Pancreas (tissue), 10 donors: ENCODE measurements at regions not wholly inside any gene's neighbourhood (a gene's known extent, or its start where the extent isn't known, plus 50 kb on each side); places are given as distances from the start of the nearest gene placed in this dataset.

Experiments
- ATAC-seq, 4 donors: fragments of 200-7000 bp; cut with Tn5 transposase; one replicate each; pipeline versions ENCODE4 v1.8.0 to v1.9.1; 2020; ENCODE audit warnings: mild to moderate bottlenecking in 4 of 4, moderate library complexity in 4 of 4
- DNase-seq, 6 donors: peaks; one replicate each; pipeline ENCODE4 v3.0.0-alpha.2; 2020
- FAIRE-seq: peaks from 2 replicates; lab custom pipeline; 2012; peaks lifted over from hg19 to GRCh38; lab: Jason Lieb, UNC
- H3K27ac ChIP-seq, 4 donors: fragments of 200-600 bp; sonication (generic); 1 replicate in 3 of 4; 2 replicates in 1 of 4; pipeline versions ENCODE4 v1.5.0 to v1.8.0; 2020
- H3K27me3 ChIP-seq, 4 donors: fragments of 200-600 bp; one replicate each; pipeline ENCODE4 v1.8.0; 2021
- H3K36me3 ChIP-seq, 3 donors: fragments of 200-600 bp; sonication (generic) in 1 of 3; one replicate each; pipeline versions ENCODE4 v1.5.0 to v1.8.0; 2020 to 2021
- H3K4me1 ChIP-seq, 3 donors: fragments of 200-600 bp; one replicate each; pipeline ENCODE4 v1.8.0; 2021
- H3K4me3 ChIP-seq, 4 donors: fragments of 200-600 bp; sonication (generic) in 2 of 4; one replicate each; pipeline versions ENCODE4 v1.5.0 to v1.8.0; 2020 to 2021
- H3K9me3 ChIP-seq, 4 donors: fragments of 200-600 bp; one replicate each; pipeline ENCODE4 v1.8.0; 2021
- WGBS, 2 donors: extraction: QIAGEN DNeasy Blood & Tissue Kit; methylation state at CpG; one replicate each; pipeline ENCODE4 v1.1.7; 2013; 5-methylcytosine and 5-hydroxymethylcytosine counted together
- intact Hi-C, 3 donors: fragments of 100-400 bp; cut with DNase I; formaldehyde crosslinking; loops; one replicate each; pipeline versions ENCODE4 v1.11.1 to v1.14.2; 2022
- TF ChIP-seq, protein P1 (sequence below), 4 donors: fragments of 200-600 bp; sonication (generic) in 3 of 4; IDR thresholded peaks; one replicate each; pipeline versions ENCODE4 v1.5.0 to v1.8.0; 2021; ENCODE audit warnings: antibody characterized with exemption in 4 of 4
- donor health status: healthy with polysubstance abuse.
- donor health status: DM: no; HTN: no; CAD: no; lungs with moderate emphysema.
- donor health status: DM: no; HTN: no; CAD: no.
- donor health status: control.
- donor health status: control.
- donor health status: Bipolar disorder and iron deficiency.
- donor health status: DM: yes; HTN: yes; CAD: no.
- donor health status: DM: no; HTN: no; CAD: no.
- donor health status: DM: no; HTN: no; CAD: no.
- donor health status: DM: yes; HTN: yes; CAD: no.

DNA sequence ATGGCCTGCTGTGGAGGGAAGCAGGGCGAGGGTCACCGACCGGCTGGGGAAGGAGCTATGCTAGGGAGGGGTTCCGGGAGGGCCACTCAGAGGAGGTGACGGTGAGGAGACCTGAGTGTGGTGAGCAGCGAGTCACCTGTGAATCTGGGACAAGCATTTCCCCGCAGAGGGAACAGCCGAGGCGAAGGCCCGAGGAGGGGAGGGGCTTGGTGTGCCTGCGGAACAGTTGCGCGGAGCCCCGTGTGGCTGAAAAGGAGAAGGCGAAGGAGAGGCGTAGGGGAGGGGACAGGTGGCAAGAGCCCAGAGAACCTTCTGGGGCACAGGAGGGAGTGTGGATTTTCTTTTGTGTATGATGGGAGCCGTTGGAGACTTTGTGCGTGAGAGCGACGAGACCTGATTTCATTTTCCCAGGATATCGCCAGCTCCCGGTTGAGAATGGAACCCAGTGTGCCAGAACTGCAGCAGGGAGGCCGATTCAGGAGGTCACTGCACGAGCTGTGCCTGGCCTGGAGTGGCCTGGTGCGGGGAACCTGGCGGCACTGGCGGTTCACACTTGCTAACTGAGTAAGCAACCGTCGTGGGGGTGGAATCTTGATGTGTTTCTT lies 117.7 kb upstream of the ZNF507 start:
- intact Hi-C loops: loop anchor here in 2 of 3 donors (10.0 kb wide), 2 partner anchors 1443 to 1543 kb away; no protein-coding TSS in a partner anchor

DNA sequence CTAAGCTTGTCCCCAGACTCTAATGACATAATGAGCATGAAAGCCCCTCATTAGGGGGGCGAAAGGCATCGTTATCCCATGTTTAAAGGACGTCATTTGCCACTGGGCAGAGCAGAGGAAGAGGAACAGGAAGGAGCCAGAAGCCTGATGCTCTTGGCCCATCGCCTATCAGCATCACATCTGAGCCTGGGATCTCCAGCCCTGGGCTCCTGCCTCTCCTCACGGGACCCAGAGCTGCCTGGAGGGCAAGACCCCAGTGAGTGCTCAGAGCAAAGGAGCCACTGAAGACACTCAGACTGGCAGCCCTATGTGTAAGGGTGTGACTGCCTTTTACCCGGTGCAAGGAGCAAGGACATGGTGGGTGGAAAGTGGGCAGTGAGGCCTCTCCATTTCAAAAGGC lies 115.0 kb upstream of the ZNF507 start:
- WGBS, 2 donors: 32 to 48% methylated on average over 6 of the region's 6 CpGs
- H3K4me3 ChIP-seq: no peak overlapping the region
- FAIRE-seq (no peak), ATAC-seq (no peak), DNase-seq (no peak)
- H3K4me1 ChIP-seq: no peaks in the 10 kb centered on the region
- intact Hi-C loops: loop anchor here in 1 of 3 donors (10.0 kb wide), 1 partner anchor 1446 kb away; no protein-coding TSS in a partner anchor
- H3K36me3 ChIP-seq: no peaks in the 10 kb centered on the region
- H3K27ac ChIP-seq: no peak overlapping the region
- no peaks in the 10 kb centered on the region for H3K9me3 ChIP-seq
- H3K27me3 ChIP-seq: peaks cover 0 to 17% (median 2%) of the 10 kb centered on the region in 4 donors
- TF ChIP-seq, protein P1, sequence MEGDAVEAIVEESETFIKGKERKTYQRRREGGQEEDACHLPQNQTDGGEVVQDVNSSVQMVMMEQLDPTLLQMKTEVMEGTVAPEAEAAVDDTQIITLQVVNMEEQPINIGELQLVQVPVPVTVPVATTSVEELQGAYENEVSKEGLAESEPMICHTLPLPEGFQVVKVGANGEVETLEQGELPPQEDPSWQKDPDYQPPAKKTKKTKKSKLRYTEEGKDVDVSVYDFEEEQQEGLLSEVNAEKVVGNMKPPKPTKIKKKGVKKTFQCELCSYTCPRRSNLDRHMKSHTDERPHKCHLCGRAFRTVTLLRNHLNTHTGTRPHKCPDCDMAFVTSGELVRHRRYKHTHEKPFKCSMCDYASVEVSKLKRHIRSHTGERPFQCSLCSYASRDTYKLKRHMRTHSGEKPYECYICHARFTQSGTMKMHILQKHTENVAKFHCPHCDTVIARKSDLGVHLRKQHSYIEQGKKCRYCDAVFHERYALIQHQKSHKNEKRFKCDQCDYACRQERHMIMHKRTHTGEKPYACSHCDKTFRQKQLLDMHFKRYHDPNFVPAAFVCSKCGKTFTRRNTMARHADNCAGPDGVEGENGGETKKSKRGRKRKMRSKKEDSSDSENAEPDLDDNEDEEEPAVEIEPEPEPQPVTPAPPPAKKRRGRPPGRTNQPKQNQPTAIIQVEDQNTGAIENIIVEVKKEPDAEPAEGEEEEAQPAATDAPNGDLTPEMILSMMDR (IDR thresholded peaks at IDR 0.05): no peak

More for the DNA sequence above, 117.7 kb upstream of the ZNF507 start:
- FAIRE-seq (no peak), ATAC-seq (no peak), DNase-seq (no peak)
- Histone ChIP-seq H3K9me3 (no peaks in the 10 kb centered on the region), H3K27me3 (peaks cover 0 to 21% (median 8%) of the 10 kb centered on the region in 4 donors), H3K4me3 (no peak overlapping the region), H3K27ac (no peak overlapping the region), H3K4me1 (no peaks in the 10 kb centered on the region), H3K36me3 (no peaks in the 10 kb centered on the region)
- WGBS, 2 donors: 67 to 81% methylated on average over 29 of the region's 29 CpGs
- TF ChIP-seq, protein P1 (IDR thresholded peaks at IDR 0.05): no peak

DNA sequence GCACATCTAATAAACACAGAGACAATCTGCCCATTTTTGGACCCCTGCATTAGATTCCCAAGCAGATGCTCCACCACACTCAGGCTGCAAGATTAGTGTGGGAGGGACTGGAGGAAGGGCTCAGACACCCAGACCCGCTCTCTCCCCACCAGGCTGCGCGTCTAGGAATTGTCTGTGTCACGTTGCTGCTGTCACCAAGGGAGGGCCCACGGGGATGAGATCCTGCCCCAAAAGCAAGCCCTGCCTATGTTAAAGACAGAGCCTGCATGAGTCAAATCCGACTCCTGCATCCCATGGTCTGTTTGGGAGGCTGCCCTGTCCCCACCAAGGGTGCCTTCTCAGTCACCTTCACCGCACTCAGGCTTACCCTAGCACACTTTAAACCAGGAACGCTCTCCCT lies 114.4 kb upstream of the ZNF507 start:
- ATAC-seq (no peak), DNase-seq (no peak), FAIRE-seq (no peak)
- no peaks in the 10 kb centered on the region for H3K9me3 ChIP-seq
- H3K27me3 ChIP-seq: peaks cover 0 to 12% (median 0%) of the 10 kb centered on the region in 4 donors
- 55 to 65% methylated on average over 8 of the region's 8 CpGs for WGBS, 2 donors
- no peaks in the 10 kb centered on the region for H3K4me1 ChIP-seq
- no peak overlapping the region for H3K4me3 ChIP-seq
- no peak overlapping the region for H3K27ac ChIP-seq
- no peaks in the 10 kb centered on the region for H3K36me3 ChIP-seq
- TF ChIP-seq, protein P1 (IDR thresholded peaks at IDR 0.05): no peak
- intact Hi-C loops: loop anchor here in 1 of 3 donors (10.0 kb wide), 1 partner anchor 1446 kb away; no protein-coding TSS in a partner anchor

DNA sequence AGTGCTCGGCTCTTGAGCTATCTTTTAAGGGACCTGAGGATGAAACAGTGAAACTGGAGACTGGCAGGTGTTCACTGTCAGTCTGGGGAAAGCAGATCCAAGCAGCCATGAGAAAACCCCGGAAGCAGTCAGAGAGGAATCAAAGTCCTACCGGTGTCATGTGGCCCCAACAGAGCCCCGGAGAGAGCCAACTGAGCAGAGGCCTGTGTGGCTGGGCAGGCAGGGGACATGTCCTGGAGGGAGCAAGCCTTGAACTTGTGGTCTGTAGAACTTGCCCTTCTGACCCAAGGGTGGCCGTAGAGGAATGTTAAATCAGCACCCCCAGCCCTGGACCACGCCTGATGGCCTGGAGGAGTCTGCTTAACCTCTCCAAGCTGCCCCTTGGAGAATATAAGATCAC lies 113.7 kb upstream of the ZNF507 start:
- H3K36me3 ChIP-seq: no peaks in the 10 kb centered on the region
- ATAC-seq (no peak), FAIRE-seq (no peak), DNase-seq (no peak)
- H3K4me3 ChIP-seq: no peak overlapping the region
- intact Hi-C loops: loop anchor here in 1 of 3 donors (10.0 kb wide), 1 partner anchor 1447 kb away; no protein-coding TSS in a partner anchor
- WGBS, 2 donors: 59 to 61% methylated on average over 6 of the region's 6 CpGs
- no peak overlapping the region for H3K27ac ChIP-seq
- TF ChIP-seq, protein P1 (IDR thresholded peaks at IDR 0.05): no peak
- H3K9me3 ChIP-seq: no peaks in the 10 kb centered on the region
- H3K27me3 ChIP-seq: peaks cover 0 to 8% (median 0%) of the 10 kb centered on the region in 4 donors
- no peaks in the 10 kb centered on the region for H3K4me1 ChIP-seq

DNA sequence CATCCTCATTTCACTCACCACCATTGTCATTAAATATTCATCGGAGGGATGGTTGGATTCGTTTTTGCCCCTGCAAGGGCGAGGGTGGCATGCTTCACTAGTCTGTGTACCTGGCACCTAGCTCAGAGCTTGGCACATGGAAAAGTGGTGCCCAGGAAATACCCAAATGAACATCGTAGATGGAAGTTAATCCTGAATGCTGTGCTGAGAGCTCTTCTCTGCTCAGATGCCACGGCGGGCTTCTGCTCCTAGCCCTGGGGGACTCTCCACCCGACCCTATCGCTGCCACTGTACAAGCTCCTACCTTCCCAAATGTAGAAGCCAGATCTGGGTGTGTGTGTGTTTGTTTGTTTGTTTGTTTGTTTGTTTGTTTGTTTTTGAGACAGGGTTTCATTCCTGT lies 113.0 kb upstream of the ZNF507 start:
- DNase-seq: no peak
- no peak for FAIRE-seq
- TF ChIP-seq, protein P1 (IDR thresholded peaks at IDR 0.05): no peak
- Histone ChIP-seq H3K4me1 (no peaks in the 10 kb centered on the region), H3K27ac (no peak overlapping the region), H3K27me3 (peaks cover 0 to 8% (median 0%) of the 10 kb centered on the region in 4 donors), H3K36me3 (no peaks in the 10 kb centered on the region), H3K4me3 (no peak overlapping the region), H3K9me3 (no peaks in the 10 kb centered on the region)
- intact Hi-C loops: loop anchor here in 1 of 3 donors (10.0 kb wide), 1 partner anchor 1448 kb away; no protein-coding TSS in a partner anchor
- ATAC-seq: no peak
- WGBS, 2 donors: 58 to 66% methylated on average over 8 of the region's 8 CpGs
